NCI-H748 (cell line): ENCODE measurements at regions not wholly inside any gene's neighbourhood (a gene's known extent, or its start where the extent isn't known, plus 50 kb on each side); places are given as distances from the start of the nearest gene placed in this dataset.
"Not testable (repeated sequence)": the region's sequence is repeated elsewhere in the genome, so short reads cannot be mapped to it uniquely, and the experiment has no call there.

Experiments used
- DNase-seq: peaks from one replicate; lab custom pipeline; 2025; ENCODE audit not compliant: unreplicated experiment; lab: John Stamatoyannopoulos, UW

GRCh38 chr14:53242898-53243297, 89.8 kb upstream of the DDHD1 start:
- DNase-seq: not testable (repeated sequence)

GRCh38 chr14:53237488-53237887, 84.4 kb upstream of the DDHD1 start:
- DNase-seq: no peak

- no peak for DNase-seq
Observed at GRCh38 chr14:53236708-53237107, 83.6 kb upstream of the DDHD1 start.

- DNase-seq: no peak
Observed at GRCh38 chr14:53231171-53231570, 78.0 kb upstream of the DDHD1 start.

- DNase-seq: no peak
Observed at GRCh38 chr14:53228966-53229365, 75.8 kb upstream of the DDHD1 start.

- DNase-seq: no peak
Observed at GRCh38 chr14:53227154-53227718, 74.1 kb upstream of the DDHD1 start.

GRCh38 chr14:53226553-53226952, 73.4 kb upstream of the DDHD1 start:
- no peak for DNase-seq

GRCh38 chr14:53220914-53221313, 67.8 kb upstream of the DDHD1 start:
- no peak for DNase-seq

- no peak for DNase-seq
Observed at GRCh38 chr14:53218161-53218560, 65.0 kb upstream of the DDHD1 start.

GRCh38 chr14:53217316-53217994, 64.3 kb upstream of the DDHD1 start:
- peak; percentile 88 for DNase-seq

GRCh38 chr14:53216955-53217315, 63.8 kb upstream of the DDHD1 start:
- not testable (repeated sequence) for DNase-seq

GRCh38 chr14:53216478-53216877, 63.4 kb upstream of the DDHD1 start:
- DNase-seq: not testable (repeated sequence)

GRCh38 chr14:53215101-53215500, 62.0 kb upstream of the DDHD1 start:
- no peak for DNase-seq

- DNase-seq: no peak
Observed at GRCh38 chr14:53214384-53214783, 61.3 kb upstream of the DDHD1 start.

GRCh38 chr14:53213761-53214160, 60.6 kb upstream of the DDHD1 start:
- no peak for DNase-seq

- no peak for DNase-seq
Observed at GRCh38 chr14:53209370-53209769, 56.2 kb upstream of the DDHD1 start.
